ENCODE measurements at regions not wholly inside any gene's neighbourhood (a gene's known extent, or its start where the extent isn't known, plus 50 kb on each side); places are given as distances from the start of the nearest gene placed in this dataset.

DNA sequence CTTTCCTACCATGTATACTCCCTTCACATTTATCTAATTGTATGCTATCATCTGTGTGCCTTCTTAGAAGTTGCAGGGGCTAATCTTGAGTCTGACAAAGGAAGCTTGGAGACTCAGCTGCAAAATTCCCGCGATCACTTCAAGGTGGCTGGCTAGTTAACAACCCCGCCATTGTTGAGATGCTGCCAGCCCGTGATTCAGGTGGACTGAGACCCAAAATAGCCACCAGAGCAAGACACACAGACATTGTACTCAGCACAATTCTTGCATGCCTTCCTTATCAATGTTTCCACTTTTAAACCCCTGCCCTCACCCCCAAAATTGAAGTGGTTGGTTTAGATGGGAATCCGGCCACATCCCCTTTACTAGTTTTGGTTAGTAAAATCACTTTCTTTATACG lies 225.8 kb upstream of the ZNF717 start:
- no peak for DNase-seq

- DNase-seq: no peak
Measured at GRCh38 chr3:76015496-76015895, 230.1 kb upstream of the ZNF717 start.

DNA sequence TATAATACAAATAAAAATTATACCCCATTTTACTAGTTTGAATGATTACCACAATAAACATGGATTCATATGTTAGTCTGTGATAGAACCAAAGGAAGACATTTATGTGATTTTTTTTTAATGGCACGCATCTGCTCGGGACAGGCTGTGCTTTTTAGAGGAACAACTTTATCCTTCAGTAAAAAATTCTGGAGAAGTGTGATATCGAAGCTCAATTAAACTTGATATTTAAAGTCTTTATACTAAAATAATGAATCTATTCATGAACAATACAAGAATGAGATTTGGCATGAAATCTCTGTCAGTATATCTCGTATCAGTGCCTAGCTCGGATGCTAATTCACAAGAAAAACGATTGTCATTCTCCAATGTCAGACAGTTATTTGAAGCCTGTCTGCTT lies 230.8 kb upstream of the ZNF717 start:
- no peak for DNase-seq

DNA sequence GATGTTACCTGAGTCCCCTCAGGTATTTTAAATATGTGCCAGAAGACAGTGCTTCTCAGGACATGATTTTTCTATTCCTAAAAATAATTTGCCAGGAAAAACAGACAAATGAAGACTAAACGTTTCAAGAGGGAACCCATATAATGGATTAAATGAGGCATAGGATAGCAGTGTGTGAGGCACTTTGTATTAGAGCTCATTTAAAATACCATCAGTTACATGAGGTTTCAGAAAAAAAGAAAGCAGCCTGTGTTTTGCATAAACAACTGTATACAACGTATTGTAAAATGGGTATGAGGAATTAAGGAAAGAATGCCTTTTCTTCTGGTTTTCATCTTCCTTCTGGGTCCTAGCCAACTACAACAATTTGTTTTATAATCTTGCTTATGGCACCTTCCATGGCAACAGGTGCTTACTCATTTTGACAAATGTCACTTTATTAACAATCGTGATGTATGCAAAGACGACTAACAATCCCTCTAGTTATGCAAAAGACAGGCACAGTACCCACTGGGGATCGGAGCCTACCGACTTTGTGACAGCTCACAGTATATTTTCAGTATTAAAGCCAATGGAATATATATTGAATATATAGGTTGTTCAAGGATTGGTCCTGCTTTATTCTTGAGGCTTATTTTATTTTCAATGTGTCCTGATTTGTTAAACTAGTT lies 231.6 kb upstream of the ZNF717 start:
- no peak for DNase-seq

- DNase-seq: no peak
Measured at GRCh38 chr3:76021376-76021775, 236.0 kb upstream of the ZNF717 start.

DNA sequence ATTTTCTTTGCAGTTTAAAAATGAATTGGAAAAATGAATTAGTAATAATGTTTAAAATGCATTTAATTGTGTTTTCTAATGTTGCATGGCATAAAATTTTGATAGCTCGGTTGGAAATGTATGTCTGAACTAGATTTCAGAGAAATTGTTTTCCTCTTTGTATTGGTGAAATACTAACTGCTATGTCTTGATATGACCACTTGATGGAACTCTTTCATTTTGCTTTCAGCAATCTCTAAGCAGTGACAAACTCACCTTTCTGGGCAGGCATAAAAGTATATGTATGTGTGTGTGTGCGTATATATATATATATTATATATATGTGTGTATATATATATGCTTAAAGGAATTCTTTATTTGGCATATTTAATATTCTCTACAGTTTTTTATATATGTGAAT lies 239.3 kb upstream of the ZNF717 start:
- DNase-seq: no peak

DNA sequence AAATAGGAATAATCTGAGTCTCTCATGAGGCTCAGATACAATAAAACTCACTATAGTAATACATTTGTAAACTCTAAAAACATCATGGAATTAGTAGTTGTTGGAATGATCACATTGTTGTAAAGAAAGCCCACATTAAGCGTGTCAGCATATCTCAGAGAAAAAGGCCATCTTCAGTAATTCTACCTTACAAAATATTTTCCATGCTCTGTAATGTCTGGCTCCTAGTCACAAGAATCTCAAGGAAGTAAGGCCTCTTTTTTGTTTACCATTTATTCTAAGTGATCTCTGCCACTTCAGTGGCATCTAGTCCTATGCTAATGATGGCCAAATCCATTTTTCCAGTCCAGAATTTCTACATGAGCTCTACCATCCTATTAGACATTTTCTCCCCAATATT lies 240.2 kb upstream of the ZNF717 start:
- no peak for DNase-seq

DNA sequence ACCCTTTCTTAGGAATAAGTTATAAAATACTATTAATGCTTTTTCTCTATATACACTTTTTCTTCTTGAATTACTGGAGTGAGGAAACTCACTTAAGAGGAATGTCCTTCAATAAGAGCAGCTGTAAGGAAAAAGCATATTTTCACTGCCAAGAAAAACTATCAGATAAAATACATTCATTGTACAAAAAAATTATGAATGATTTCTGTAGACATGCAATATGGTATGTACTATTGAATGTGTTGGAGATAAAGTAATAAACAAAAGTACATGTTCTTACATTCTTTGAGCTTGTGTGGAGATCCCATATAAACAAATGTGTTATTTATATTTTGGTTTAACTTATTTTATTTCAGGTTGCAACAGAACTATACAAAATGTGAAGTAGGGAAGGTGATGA lies 241.0 kb upstream of the ZNF717 start:
- no peak for DNase-seq

- no peak for DNase-seq
Measured at GRCh38 chr3:76028774-76029173, 243.4 kb upstream of the ZNF717 start.

DNA sequence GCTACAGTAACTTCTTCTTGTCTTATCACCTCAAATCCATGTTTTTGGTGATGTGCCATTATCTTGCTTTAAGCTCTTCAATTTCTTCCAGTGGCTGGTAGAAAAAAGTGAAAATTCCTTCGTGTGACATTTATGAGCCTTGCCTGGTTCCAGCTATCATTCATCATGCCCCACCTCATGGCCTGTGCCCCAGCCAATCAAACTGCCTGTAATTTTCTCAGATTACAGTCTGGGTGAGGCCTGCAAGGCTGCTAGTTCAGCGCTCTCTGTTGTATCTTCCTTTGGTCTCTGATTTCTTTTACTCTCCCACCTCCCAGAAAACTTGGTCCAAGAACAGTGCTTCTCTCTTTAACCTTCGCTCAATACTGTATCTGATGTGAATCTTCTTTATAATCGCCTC lies 249.3 kb upstream of the ZNF717 start:
- DNase-seq: no peak

GRCh38 chr3:76035117-76035516 lies 249.8 kb upstream of the ZNF717 start:
- no peak for DNase-seq

DNA sequence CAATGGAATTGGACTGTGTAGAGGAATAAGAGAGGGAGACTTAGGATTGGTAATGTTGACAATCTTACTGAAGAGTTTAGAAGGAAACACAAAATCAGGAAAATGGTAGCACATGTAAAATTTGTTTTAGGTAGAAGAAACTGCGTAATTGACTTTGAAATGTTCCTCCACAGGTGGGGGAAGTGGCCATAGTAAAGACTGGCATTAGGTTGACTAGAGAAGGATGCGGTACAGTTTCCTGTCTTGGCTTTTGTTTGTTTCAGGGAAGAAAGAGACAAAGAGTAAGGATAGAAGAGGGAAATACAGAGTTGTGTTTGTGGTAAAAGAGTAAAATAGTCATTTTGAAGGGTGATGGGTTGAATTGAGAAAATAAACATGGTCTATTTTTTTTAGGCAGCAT lies 253.6 kb upstream of the ZNF717 start:
- DNase-seq: no peak

DNA sequence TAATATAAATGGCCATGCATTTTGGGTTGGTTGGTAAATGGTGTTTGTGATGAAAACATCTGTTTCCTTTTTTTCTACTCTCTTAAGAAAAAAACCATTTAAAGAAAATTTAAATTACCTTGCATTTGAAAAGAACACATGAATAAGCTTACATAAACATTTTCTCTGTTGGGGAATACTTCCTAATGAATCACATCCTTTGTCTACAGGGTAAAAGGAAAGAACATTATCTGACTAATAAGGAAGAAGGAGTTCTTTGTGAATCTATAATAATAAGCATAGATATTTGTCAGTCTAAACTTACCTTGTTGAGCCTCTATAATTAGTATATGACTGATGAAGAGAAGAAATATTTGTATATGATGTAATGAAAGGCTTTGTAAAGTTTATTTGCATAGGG lies 254.1 kb upstream of the ZNF717 start:
- no peak for DNase-seq

- no peak for DNase-seq
Measured at GRCh38 chr3:76040946-76041345, 255.6 kb upstream of the ZNF717 start.

- DNase-seq: no peak
Measured at GRCh38 chr3:76043746-76044145, 258.4 kb upstream of the ZNF717 start.

DNA sequence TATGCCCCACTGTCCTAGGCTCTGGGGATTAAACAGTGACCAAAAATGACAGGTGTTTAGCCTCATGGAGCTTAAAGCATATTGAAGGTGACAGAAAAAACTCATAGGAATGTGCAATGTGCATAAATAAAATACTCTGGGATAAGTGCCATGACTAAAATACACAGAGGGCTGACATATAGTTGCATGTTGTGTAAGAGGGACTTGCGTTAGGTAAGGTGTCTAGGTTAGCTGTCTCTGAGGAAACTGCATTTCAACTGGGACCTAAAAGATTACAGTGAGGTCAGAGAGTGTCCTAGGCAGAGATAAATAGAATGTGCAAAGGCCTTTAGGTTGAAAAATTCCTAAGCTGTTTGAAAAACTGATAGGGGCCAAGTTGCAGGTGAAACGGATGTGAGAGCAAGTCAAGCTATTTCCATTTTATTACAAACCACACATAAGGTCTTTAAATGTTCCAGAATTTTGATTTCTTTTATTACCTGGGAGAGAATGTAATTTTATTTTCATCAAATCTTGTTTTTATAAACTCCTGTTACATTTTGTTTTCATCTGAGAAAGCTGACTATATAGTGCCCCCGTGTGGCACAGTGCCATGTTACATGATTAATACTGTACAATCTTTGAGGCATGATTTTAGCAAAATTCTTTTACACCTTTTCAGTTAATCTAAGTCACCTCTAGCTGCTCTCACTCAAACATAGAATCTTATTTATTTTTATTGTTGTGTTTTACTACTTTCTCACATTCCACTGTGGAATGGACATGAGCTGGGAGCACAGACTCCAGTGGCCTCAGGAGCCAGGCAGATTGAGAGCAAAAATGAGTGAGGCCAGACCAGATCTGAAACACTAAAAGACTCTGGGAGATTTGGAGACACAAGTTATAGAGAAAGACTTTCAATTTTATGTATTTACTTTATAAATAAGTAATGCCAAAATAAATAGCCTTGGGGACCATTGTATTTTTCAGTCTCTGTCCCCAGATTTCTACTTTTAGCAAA lies 259.6 kb upstream of the ZNF717 start:
- no peak for DNase-seq

GRCh38 chr3:76047368-76047767 lies 262.0 kb upstream of the ZNF717 start:
- no peak for DNase-seq

DNA sequence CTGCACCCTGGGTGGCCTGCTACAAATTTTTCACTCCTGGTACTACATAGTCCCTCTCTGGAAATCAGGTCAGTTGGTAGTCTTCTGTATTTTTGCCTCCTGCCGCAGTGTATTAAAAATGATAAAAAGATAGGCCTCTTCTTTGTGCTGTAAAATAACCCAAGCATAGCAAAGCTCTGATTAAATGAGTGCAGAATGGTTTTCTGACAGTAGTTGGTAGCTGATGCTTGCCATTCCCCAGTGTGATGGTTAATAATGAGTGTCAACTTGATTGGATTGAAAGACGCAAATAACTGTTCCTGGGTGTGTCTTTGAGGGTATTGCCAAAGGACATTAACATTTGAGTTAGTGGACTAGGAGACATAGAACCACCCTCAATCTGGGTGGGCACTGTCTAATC lies 264.4 kb upstream of the ZNF717 start:
- no peak for DNase-seq

- DNase-seq: no peak
Measured at GRCh38 chr3:76051145-76051544, 265.8 kb upstream of the ZNF717 start.

DNA sequence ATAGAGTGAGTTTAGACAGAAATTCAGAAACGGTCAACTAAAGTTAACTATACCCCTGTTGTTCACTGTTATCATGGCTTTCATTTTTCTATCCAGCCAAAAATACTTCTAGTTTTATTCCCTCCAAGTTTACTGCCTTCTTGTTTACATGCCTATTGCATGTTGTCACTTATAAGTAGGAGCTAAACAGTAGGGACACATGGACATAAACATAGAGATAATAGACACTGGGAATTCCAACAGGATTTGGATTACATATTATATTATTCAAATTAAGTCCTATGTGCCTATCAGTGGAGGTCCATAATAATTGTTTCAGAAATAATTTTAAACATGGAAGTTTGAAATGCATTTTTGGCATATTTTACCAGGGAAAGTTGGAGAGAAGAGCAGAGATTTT lies 269.1 kb upstream of the ZNF717 start:
- no peak for DNase-seq

DNA sequence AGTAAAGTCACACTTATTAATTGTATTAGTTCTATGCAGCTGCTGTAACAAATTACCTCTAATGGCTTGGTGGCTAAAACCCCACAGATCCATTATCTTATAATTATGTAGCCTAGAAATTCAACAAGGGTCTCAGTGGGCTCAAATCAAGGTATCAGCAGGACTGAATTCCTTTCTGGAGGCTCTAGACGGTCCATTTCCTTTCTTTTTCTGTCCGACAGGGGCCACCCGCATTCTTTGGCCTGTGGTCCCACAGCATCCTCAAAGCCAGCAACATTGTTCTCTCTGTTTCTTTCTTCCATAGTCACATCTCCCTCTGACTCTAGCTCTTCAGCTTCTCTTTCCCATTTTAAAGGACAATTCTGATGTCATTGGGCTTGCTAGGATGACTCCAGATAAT lies 276.3 kb upstream of the ZNF717 start:
- no peak for DNase-seq

- DNase-seq: no peak
Measured at GRCh38 chr3:76063019-76063418, 277.7 kb upstream of the ZNF717 start.

GRCh38 chr3:76063811-76064210 lies 278.5 kb upstream of the ZNF717 start:
- no peak for DNase-seq

DNA sequence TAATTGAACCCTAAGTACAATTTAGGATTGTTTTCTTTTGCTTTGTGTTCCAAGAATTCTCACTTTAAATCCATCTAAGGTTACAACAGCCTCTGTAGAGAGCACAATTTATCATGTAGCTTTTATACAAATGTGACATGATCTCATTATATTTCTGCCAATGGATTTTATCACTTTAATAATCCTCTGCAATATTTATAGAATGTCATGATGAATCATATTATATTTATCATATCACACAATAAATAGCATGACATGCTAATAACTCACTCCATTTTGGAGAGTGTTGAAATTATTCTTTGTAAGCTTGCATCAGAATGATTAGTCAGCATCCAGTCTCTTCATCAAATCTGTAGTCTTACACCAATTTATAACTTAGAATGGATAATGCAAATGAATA lies 280.6 kb upstream of the ZNF717 start:
- no peak for DNase-seq
